ENCODE measurements at regions not wholly inside any gene's neighbourhood (a gene's known extent, or its start where the extent isn't known, plus 50 kb on each side); places are given as distances from the start of the nearest gene placed in this dataset.

DNA sequence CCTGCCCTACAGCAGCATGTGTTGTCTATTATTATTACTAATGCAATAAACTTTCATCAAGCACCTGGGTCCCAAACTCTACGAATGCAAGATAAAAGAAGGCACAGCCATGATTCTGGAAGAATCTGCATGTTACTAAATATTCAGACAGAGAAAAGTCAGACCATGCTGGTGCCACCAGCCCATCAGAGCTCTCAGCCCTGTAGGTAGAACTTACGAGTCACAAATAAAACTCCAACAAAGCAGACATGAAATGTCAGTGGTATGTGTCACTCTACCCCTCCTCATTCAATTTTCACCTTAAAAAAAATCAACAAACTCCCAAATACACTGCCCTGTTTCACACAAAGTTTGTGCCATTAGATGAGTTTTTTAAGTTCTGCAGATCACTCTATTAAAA is 62.4 kb upstream of the TIAM1 start:
- no peak for DNase-seq

DNA sequence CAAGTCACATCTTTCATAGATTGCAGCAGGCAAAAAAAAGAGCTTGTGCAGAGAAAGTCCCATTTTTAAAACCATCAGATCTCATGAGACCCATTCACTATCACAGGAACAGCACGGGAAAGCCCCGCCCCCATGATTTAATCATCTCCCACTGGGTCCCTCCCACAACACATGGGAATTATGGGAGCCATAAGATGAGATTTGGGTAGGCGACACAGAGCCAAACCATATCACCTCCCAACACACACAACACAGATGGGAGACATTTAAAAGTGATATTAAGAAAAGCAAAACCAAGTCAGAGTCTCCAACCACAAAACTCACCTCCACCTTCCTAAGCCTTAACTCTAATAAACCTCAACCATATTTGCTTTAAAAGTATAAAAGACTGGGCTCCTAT is 61.5 kb upstream of the TIAM1 start:
- no peak for DNase-seq

DNA sequence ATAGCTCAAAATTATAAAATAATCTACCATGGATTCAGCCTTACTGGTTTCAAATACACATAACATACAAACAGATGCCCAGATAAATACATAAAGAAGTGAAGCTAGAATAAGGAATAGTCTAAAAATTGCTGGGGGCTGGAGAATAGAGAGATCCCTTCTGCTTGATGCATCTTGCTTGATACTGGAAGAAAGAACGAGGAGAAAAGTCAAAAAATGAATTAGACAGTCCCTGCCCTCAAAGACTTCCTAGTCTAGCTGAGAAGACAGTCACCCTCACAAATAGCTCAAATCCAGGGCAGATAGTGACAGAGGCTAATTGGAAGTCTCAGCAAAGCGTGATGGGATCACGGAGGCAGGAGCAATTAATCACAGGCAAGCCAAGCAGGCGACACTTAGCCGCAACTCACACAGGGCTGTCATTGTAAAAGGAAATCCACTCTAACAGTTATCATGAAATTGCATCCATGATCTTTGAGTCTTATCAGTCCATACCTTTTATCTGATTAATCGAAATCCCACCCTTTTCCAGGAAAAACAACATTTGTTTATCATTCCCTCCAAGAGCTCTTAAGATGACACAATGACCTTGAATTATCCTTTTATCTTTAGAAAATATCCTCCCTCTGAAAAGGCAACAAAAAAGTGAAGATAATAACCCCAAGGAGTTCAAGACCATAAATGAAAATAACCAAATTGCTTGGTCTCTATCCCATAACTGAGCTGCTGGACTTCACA is 59.7 kb upstream of the TIAM1 start:
- DNase-seq = no peak

DNA sequence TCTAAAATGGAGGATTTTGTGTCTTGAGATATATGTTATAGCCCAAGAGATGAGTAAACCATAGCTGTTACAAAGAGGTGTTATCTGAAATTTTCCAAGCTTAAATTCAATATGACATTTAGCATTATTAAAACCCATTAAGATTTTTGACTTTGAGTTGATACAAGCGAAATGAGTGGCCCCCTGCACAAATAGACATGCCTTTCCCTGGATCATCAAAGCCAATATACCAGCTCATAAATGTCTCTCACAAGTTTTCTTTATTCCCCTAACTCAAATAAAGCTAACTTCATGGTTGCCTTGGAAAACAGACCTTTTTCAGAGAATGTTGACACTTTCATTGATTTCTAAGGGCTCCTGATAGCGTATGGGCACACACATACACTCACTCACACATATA is 55.5 kb upstream of the TIAM1 start:
- DNase-seq = no peak

DNA sequence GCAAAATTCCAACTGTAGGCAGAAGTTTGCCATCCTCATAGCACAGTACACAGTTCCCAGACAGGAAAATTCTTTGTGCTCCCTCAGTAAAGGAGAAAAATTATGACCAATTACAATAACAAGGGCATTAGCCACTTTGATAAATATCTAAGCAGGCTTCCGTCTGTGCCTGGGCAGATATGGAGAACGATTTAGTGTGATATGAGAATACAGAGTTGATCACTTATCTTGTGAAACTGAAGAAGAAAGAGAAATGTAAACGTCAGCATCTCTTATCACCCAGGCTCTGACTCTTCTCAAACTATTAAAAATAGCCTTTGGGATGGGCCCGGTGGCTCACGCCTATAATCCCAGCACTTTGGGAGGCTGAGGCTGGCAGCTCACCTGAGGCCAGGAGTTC is 54.5 kb upstream of the TIAM1 start:
- no peak for DNase-seq

DNA sequence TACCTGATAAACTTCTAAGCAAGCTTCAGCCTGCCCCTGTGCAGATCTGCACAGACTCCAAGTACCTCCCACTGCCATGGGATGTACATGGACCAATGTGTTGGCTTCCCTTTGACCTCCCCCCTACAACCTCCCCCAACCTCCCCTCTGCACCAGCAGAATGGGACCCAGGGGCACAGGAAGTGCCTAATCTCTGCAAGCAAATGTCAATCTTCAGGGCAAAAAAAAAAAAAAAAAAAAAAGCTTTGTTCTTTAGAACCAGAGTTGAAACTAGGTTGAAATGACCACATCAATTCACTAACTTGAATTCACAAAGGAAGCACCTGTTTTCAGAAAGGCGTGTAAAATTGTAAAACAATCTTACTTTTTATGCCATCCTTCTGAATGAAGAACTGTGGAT is 53.9 kb upstream of the TIAM1 start:
- no peak for DNase-seq

DNA sequence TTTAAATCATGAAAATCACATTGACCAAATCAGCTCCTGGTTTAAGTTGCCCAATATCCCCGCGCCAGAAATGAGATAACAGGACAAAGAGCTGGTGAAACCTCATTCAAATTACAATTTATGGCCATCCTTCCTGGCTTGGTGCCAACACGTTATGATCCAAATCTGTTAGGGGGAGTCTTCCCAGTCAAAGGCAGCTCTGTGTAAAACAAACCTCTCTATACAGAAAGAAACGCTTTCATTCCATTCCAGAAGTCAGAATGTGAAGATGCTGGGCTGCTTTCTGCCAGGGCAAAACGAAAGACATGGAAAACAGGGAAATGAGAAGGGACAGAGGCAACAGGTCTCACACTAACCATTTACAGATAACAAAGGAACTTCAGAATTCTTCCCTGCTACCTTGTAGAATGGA is 53.5 kb upstream of the TIAM1 start:
- DNase-seq = no peak

DNA sequence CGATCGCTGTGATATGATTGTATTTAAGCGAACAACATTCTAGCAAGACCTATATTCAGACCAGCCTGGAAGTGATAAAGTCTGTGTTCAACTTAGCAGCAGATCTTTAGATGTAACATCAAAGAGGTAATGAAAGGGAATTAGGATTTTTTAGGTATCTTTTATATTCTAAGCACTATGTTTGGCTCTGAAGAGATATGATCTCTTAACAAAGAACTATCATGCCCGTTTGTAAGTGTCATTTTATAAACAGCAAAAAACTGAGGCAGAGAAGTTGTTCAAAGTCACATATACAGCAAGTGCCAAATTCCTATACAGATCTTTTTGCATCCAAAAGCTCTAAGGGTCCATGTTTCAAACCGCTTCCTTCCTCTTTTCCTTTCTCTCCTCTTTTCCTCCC is 53.0 kb upstream of the TIAM1 start:
- DNase-seq = no peak

DNA sequence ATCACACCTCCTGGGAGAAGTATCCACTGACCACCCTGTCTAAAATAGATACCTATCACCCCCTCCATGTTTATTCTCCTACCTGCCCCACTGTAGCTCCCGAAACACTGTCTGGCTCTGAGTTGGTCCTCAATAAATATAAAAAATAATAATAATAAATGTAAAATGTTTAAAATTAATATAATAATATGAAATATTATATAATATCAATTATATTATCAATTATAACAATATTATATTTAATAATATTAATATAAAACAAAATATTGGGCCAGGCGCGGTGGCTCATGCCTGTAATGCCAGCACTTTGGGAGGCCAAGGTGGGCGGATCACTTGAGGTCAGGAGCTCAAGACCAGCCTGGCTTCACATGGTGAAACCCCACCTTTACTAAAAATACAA is 52.3 kb upstream of the TIAM1 start:
- DNase-seq = no peak

DNA sequence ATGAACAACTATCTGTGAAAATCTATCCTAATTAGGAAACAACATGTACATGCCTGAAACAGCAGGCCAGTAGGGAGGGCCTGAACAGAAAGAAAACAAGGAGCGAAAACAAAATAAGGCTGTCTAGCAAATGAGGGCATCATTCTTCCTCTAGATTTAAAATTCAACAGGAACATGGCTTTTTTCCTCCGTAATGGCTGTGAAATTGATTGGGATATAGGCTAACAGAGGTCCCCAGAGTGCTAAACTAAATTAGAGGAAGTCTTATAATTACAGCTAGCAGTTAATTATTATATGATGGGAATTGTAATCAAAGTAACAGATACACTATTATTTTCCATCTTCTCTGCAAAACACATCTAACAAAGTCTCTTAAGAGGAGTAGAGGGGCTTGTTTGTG is 51.7 kb upstream of the TIAM1 start:
- no peak for DNase-seq

DNA sequence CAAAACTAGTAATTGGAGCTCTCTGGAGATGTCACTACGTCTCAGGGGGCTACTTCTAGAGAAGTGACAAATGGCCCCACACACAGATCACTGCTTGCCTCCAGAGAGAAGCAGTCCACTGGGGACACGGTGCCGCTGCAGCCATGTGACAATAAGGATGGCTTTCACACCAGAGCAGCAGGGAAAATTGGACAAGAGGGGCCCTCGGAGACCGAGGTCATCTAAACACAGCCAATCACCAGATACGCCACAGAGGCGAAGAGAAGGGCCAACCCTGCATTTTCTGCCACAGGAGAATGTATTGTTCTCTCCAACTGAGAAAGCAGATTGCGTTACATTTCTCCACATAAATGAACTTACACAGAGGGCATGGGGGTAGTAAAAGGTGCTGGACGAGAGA is 51.2 kb upstream of the TIAM1 start:
- DNase-seq = no peak

DNA sequence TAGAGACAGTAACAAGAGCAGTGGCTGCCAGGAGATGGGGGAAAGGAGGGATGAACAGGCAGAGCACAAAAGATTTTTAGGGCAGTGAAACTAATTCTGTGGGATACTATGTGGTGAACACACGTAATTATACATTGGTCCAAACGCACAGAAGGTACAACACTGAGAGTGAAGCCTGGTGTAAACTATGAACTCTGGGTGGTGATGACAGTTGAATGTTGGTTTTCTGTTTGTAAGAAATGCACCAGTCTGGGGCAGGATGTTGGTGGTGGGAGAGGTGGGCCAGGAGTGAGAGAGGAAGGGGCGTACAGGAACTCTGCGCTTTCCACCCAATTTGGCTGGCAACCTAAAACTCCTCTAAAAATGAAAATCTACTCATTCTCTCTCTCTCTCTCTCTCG is 50.2 kb upstream of the TIAM1 start:
- DNase-seq = no peak

Data from NCI-H226 (cell line).